ENCODE measurements at regions not wholly inside any gene's neighbourhood (a gene's known extent, or its start where the extent isn't known, plus 50 kb on each side); places are given as distances from the start of the nearest gene placed in this dataset.
"Not testable (repeated sequence)": the region's sequence is repeated elsewhere in the genome, so short reads cannot be mapped to it uniquely, and the experiment has no call there.

DNA sequence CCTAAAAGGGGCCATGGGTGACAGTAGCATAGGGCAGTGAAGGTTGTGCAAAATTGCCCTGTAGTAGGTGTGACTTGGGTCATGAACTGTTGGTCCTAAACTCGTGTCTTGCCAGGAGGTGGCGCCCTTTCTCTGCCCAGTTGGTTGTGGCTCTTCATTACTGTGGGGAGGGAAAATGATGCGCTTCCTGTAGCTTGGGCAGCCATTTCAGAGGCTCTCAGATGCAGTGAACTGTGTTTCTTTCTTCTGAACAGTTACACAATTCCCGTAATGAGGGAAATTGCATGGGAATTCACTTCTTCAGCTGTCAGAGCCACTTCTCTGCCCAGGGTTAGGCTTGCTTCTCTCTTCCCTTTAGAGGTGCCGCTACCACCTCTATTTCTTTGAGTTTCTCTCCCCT is 148.1 kb upstream of the NRXN3 start:
- H3K9me3 Mint-ChIP-seq: peaks cover 0 to 11% (median 1%) of the 10 kb centered on the region in 11 donors
- H3K27me3 Mint-ChIP-seq: peaks cover 15 to 34% (median 19%) of the 10 kb centered on the region in 5 donors
- ChIA-PET CTCF (no interaction called here), POLR2A (no interaction called here)
- Histone ChIP-seq H3K36me3 (ENCODE audit: control insufficient read depth in 2 of 3, insufficient read depth in 3 of 3, low read length in 3 of 3) (no peaks in the 10 kb centered on the region), H3K4me3 (ENCODE audit: low read length) (no peak overlapping the region), H3K27me3 (ENCODE audit: control insufficient read depth in 2 of 2, insufficient read depth in 2 of 2, low read length in 2 of 2) (no peaks in the 10 kb centered on the region), H3K9me3 (ENCODE audit: control insufficient read depth in 2 of 3, low read length in 3 of 3) (no peaks in the 10 kb centered on the region), H3K4me1 (ENCODE audit: control insufficient read depth in 2 of 2, insufficient read depth in 2 of 2, low read length in 2 of 2) (no peaks in the 10 kb centered on the region), H3K27ac (ENCODE audit: low read depth, low read length) (no peak overlapping the region)
- no peak overlapping the region for H3K27ac Mint-ChIP-seq
- DNase-seq (peak in 3 of 9 donors; percentile 3 to 58 (median 7)), ATAC-seq (peak; percentile 38)
- intact Hi-C loops (cut with micrococcal nuclease): loop anchor here in 1 of 2 donors (2.0 kb wide), 1 partner anchor 545 kb away; no protein-coding TSS in a partner anchor
- H3K4me3 Mint-ChIP-seq: no peak overlapping the region
- peaks cover 0 to 3% (median 0%) of the 10 kb centered on the region in 7 donors for H3K4me1 Mint-ChIP-seq
- H3K36me3 Mint-ChIP-seq: no peaks in the 10 kb centered on the region

DNA sequence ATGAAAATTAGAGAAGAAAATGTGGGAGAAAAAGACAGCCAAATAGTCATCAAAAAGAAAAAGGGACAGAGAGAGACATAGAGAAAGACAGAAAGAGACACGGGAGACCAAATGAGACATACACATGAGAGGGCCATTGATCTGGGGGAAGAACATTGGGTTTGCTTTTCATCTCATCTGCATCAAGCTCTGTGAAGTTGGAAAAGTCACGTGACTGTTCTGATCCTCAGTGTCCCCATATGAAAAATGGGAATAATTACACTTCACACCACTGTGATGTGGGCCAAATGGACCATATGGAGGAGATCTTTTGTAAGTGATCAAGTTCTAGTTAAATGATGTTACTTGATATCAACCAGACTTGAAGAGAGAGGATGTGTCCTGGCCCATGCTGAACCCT is 147.1 kb upstream of the NRXN3 start:
- ChIA-PET CTCF (no interaction called here), POLR2A (no interaction called here)
- Mint-ChIP-seq H3K36me3 (no peaks in the 10 kb centered on the region), H3K27ac (no peak overlapping the region), H3K4me3 (peak overlapping the region in 1 of 10 donors; percentile 18), H3K9me3 (peaks cover 0 to 5% (median 0%) of the 10 kb centered on the region in 11 donors), H3K4me1 (peaks cover 0 to 3% (median 0%) of the 10 kb centered on the region in 7 donors), H3K27me3 (peaks cover 10 to 33% (median 20%) of the 10 kb centered on the region in 5 donors)
- intact Hi-C loops (cut with micrococcal nuclease): loop anchor here in 1 of 2 donors (2.0 kb wide), 1 partner anchor 544 kb away; no protein-coding TSS in a partner anchor
- ATAC-seq (no peak), DNase-seq (no peak)
- Histone ChIP-seq H3K27me3 (ENCODE audit: control insufficient read depth in 2 of 2, insufficient read depth in 2 of 2, low read length in 2 of 2) (no peaks in the 10 kb centered on the region), H3K4me1 (ENCODE audit: control insufficient read depth in 2 of 2, insufficient read depth in 2 of 2, low read length in 2 of 2) (no peaks in the 10 kb centered on the region), H3K27ac (ENCODE audit: low read depth, low read length) (no peak overlapping the region), H3K9me3 (ENCODE audit: control insufficient read depth in 2 of 3, low read length in 3 of 3) (no peaks in the 10 kb centered on the region), H3K36me3 (ENCODE audit: control insufficient read depth in 2 of 3, insufficient read depth in 3 of 3, low read length in 3 of 3) (no peaks in the 10 kb centered on the region), H3K4me3 (ENCODE audit: low read length) (no peak overlapping the region)

DNA sequence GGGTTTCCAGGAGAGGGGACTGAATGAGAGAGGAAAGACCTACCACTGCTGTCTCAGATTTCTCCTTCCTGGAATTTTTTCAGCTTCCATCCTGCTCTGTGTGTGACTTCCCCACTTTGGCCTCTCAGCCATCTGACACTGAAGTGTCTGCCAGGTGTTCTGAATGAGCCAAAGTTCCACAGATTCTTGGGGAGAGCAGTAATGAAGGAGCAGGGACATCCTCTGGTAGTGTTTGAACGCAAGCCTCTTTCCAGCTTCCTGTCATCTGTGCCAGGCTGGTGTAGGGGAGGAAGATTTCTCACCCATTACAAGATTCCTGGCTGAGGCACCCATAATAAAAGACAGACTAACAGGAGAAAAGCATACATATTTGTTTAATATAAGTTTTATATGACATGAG is 141.7 kb upstream of the NRXN3 start:
- H3K36me3 ChIP-seq (ENCODE audit: control insufficient read depth in 2 of 3, insufficient read depth in 3 of 3, low read length in 3 of 3): no peaks in the 10 kb centered on the region
- Mint-ChIP-seq H3K36me3 (no peaks in the 10 kb centered on the region), H3K27me3 (peaks cover 20 to 42% (median 31%) of the 10 kb centered on the region in 5 donors), H3K27ac (no peak overlapping the region), H3K4me3 (no peak overlapping the region), H3K4me1 (no peaks in the 10 kb centered on the region), H3K9me3 (peaks cover 0 to 3% (median 0%) of the 10 kb centered on the region in 11 donors)
- no peaks in the 10 kb centered on the region for H3K9me3 ChIP-seq (ENCODE audit: control insufficient read depth in 2 of 3, low read length in 3 of 3)
- no peaks in the 10 kb centered on the region for H3K4me1 ChIP-seq (ENCODE audit: control insufficient read depth in 2 of 2, insufficient read depth in 2 of 2, low read length in 2 of 2)
- no peak overlapping the region for H3K27ac ChIP-seq (ENCODE audit: low read depth, low read length)
- no peak for DNase-seq
- H3K27me3 ChIP-seq (ENCODE audit: control insufficient read depth in 2 of 2, insufficient read depth in 2 of 2, low read length in 2 of 2): no peaks in the 10 kb centered on the region
- intact Hi-C loops (cut with micrococcal nuclease): no loop called here
- ATAC-seq: no peak
- POLR2A ChIA-PET: no interaction called here
- no peak overlapping the region for H3K4me3 ChIP-seq (ENCODE audit: low read length)
- CTCF ChIA-PET: no interaction called here

DNA sequence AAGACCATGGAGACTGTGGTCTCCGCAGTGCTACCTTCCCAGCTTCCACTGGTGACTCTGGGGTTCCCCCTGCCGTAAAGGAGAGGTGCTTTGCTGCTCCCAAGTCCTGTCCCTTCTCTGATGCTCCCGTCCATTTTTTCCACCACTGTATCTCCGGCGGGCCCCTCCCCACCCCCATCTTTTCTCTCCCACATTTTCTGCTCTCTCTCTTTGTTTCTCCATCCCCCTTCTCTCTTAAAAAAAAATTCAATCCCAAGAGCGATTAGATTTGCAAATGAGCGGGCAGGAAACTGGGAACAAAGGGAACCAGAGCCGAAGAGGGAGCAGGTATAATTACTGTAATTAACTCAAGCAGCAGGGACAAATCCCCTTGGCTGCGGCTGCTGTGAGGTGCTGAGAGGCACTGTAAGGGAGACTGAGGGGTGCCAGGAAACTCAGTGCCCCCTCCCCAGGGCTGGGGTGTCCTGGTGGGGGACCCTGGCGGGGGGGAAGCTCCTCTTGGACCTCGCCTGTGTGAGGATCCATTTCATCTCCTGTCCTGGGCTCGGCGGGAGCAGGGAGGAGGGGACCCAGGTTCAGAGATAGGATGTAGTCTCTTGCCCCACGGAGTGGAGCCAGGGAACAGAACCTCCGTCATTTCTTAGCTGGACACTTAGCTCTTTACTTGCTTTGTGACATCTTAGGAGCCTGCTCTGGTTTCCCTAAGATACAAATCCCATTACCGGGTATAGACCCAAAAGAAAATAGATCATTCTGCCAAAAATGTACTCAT is 140.4 kb upstream of the NRXN3 start:
- intact Hi-C loops (cut with micrococcal nuclease): no loop called here
- Mint-ChIP-seq H3K36me3 (no peaks in the 10 kb centered on the region), H3K27ac (no peak overlapping the region), H3K4me1 (no peaks in the 10 kb centered on the region), H3K4me3 (no peak overlapping the region), H3K27me3 (peaks cover 16 to 37% (median 28%) of the 10 kb centered on the region in 5 donors), H3K9me3 (peaks cover 0 to 3% (median 0%) of the 10 kb centered on the region in 11 donors)
- Histone ChIP-seq H3K4me3 (ENCODE audit: low read length) (no peak overlapping the region), H3K9me3 (ENCODE audit: control insufficient read depth in 2 of 3, low read length in 3 of 3) (no peaks in the 10 kb centered on the region), H3K4me1 (ENCODE audit: control insufficient read depth in 2 of 2, insufficient read depth in 2 of 2, low read length in 2 of 2) (no peaks in the 10 kb centered on the region), H3K27ac (ENCODE audit: low read depth, low read length) (no peak overlapping the region), H3K27me3 (ENCODE audit: control insufficient read depth in 2 of 2, insufficient read depth in 2 of 2, low read length in 2 of 2) (no peaks in the 10 kb centered on the region), H3K36me3 (ENCODE audit: control insufficient read depth in 2 of 3, insufficient read depth in 3 of 3, low read length in 3 of 3) (no peaks in the 10 kb centered on the region)
- ATAC-seq: no peak
- ChIA-PET POLR2A (no interaction called here), CTCF (no interaction called here)
- no peak for DNase-seq

DNA sequence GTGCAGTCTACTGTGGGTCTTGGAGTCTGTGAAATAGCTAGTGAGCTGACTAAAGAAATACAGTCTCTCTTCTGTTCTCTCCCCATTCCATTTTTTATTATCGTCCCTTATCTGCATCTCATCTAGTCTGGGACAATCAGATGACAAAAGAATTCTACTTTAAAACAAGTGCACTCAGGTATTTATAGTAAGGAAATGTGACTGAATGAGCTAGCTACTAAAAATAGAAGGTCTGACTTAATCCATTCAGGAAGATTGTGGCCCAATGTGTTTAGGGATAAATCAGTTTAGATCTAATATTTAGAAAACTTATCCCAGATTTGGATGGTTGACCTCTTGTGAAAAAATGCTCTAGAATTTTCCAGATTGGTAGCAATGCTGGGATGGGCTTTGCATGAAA is 126.8 kb upstream of the NRXN3 start:
- Histone ChIP-seq H3K4me1 (ENCODE audit: control insufficient read depth in 2 of 2, insufficient read depth in 2 of 2, low read length in 2 of 2) (no peaks in the 10 kb centered on the region), H3K27ac (ENCODE audit: low read depth, low read length) (no peak overlapping the region), H3K27me3 (ENCODE audit: control insufficient read depth in 2 of 2, insufficient read depth in 2 of 2, low read length in 2 of 2) (no peaks in the 10 kb centered on the region), H3K36me3 (ENCODE audit: control insufficient read depth in 2 of 3, insufficient read depth in 3 of 3, low read length in 3 of 3) (no peaks in the 10 kb centered on the region), H3K9me3 (ENCODE audit: control insufficient read depth in 2 of 3, low read length in 3 of 3) (no peaks in the 10 kb centered on the region), H3K4me3 (ENCODE audit: low read length) (no peak overlapping the region)
- H3K9me3 Mint-ChIP-seq: peaks cover 0 to 9% (median 2%) of the 10 kb centered on the region in 11 donors
- ATAC-seq: no peak
- H3K27me3 Mint-ChIP-seq: peaks cover 3 to 41% (median 30%) of the 10 kb centered on the region in 5 donors
- no peaks in the 10 kb centered on the region for H3K4me1 Mint-ChIP-seq
- ChIA-PET CTCF (no interaction called here), POLR2A (no interaction called here)
- no peak overlapping the region for H3K4me3 Mint-ChIP-seq
- intact Hi-C loops (cut with micrococcal nuclease): no loop called here
- peaks cover 0 to 14% (median 0%) of the 10 kb centered on the region in 5 donors for H3K36me3 Mint-ChIP-seq
- no peak overlapping the region for H3K27ac Mint-ChIP-seq
- DNase-seq: no peak

DNA sequence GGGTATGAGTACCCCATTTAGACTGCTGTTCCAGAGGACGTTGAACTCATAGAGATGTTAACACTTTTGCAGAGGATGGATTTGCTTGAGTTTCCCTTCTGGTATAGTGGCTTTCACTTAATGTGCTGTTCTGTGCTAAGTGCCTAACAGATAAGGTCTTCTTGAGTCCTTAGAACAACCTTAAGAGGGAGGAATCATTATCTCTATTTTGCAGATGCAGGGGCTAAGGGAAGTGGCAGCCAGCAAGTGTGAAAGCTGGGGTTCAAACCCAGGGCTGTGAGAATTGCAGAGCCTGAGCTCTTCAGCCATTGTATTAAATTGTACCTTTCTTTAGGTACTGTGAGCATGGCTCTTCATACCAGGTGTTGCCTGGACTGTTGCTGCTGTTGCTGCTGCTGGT is 122.1 kb upstream of the NRXN3 start:
- Mint-ChIP-seq H3K27me3 (peaks cover 0 to 25% (median 13%) of the 10 kb centered on the region in 5 donors), H3K4me1 (no peaks in the 10 kb centered on the region), H3K9me3 (peaks cover 0 to 11% (median 5%) of the 10 kb centered on the region in 11 donors), H3K27ac (no peak overlapping the region), H3K4me3 (no peak overlapping the region), H3K36me3 (peaks cover 0 to 8% (median 0%) of the 10 kb centered on the region in 5 donors)
- H3K4me1 ChIP-seq (ENCODE audit: control insufficient read depth in 2 of 2, insufficient read depth in 2 of 2, low read length in 2 of 2): no peaks in the 10 kb centered on the region
- ATAC-seq: no peak
- H3K27me3 ChIP-seq (ENCODE audit: control insufficient read depth in 2 of 2, insufficient read depth in 2 of 2, low read length in 2 of 2): no peaks in the 10 kb centered on the region
- H3K9me3 ChIP-seq (ENCODE audit: control insufficient read depth in 2 of 3, low read length in 3 of 3): no peaks in the 10 kb centered on the region
- POLR2A ChIA-PET: no interaction called here
- CTCF ChIA-PET: no interaction called here
- no peaks in the 10 kb centered on the region for H3K36me3 ChIP-seq (ENCODE audit: control insufficient read depth in 2 of 3, insufficient read depth in 3 of 3, low read length in 3 of 3)
- no peak overlapping the region for H3K4me3 ChIP-seq (ENCODE audit: low read length)
- DNase-seq: no peak
- intact Hi-C loops (cut with micrococcal nuclease): no loop called here
- H3K27ac ChIP-seq (ENCODE audit: low read depth, low read length): no peak overlapping the region

DNA sequence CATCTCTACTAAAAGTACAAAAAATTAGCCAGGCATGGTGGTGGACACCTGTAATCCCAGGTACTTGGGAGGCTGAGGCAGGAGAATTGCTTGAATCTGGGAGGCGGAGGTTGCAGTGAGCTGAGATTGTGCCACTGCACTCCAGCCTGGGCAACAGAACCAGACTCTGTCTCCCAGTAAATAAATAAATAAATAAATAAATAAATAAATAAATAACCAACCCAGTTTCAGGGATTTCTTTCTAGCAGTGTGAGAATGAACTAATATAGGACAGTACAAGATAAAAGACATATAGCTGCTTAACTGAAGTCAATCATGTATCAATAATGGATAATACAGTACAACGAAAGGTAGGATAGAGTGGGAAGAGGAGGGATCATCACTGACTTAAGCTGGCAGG is 113.3 kb upstream of the NRXN3 start:
- H3K27me3 ChIP-seq (ENCODE audit: control insufficient read depth in 2 of 2, insufficient read depth in 2 of 2, low read length in 2 of 2); ATAC-seq; H3K9me3 Mint-ChIP-seq; H3K4me3 Mint-ChIP-seq; H3K4me3 ChIP-seq (ENCODE audit: low read length); H3K4me1 Mint-ChIP-seq; intact Hi-C loops (cut with micrococcal nuclease); CTCF ChIA-PET; H3K27ac ChIP-seq (ENCODE audit: low read depth, low read length); H3K36me3 ChIP-seq (ENCODE audit: control insufficient read depth in 2 of 3, insufficient read depth in 3 of 3, low read length in 3 of 3); H3K4me1 ChIP-seq (ENCODE audit: control insufficient read depth in 2 of 2, insufficient read depth in 2 of 2, low read length in 2 of 2); POLR2A ChIA-PET; H3K36me3 Mint-ChIP-seq; H3K9me3 ChIP-seq (ENCODE audit: control insufficient read depth in 2 of 3, low read length in 3 of 3); DNase-seq; H3K27ac Mint-ChIP-seq: not testable (repeated sequence)
- H3K27me3 Mint-ChIP-seq: peaks cover 0 to 16% (median 6%) of the 10 kb centered on the region in 5 donors

Measured in naive thymus-derived CD4-positive, alpha-beta T cell (primary cell).